ENCODE measurements at regions not wholly inside any gene's neighbourhood (a gene's known extent, or its start where the extent isn't known, plus 50 kb on each side); places are given as distances from the start of the nearest gene placed in this dataset.

DNA sequence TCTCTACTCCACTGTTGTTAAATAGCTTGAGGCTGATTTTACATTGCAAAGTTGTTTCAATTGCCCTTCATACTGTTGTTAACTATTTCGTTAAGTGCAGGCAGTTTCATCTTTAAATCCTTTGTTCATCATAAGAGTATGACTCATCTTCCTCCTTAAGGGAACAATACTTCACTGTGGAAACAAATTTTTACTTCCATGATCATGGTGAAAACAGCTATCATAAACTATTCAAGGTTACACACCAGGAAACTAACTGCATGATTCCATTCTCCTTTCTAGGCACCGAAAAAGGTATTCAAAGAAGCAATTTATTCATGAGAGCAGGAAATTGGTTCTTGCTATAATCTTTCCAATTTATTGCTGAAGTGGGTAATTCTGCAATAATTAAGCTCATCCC is 593.2 kb downstream of the LRRIQ3 start:
- intact Hi-C loops (cut with DNase I) = no loop called here
- 14 to 55% methylated on average over 2 of the region's 2 CpGs for WGBS, 2 donors

DNA sequence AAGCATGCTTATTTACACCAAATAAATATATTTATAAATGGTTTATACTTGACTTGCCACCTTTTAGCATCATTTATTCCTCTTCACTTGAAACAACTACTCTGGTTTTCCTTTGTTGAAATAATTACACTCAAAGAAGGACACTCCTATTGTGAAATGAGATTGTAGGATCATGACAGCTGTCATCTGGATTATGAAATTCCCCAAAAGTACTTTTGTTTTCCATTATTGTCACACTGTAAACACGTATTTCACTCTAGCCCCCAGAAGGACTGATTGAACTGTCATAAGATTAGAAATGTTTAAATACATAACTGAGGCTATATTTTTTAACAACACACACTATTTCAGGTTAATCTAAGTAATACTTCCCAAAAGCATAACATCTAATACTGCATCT is 593.8 kb downstream of the LRRIQ3 start:
- no peak overlapping the region for H3K4me3 ChIP-seq
- no peak overlapping the region for H3K27ac ChIP-seq
- intact Hi-C loops (cut with DNase I) = no loop called here
- H3K9me3 ChIP-seq = no peaks in the 10 kb centered on the region
- no peaks in the 10 kb centered on the region for H3K36me3 ChIP-seq
- TF ChIP-seq POLR2A (IDR thresholded peaks at IDR 0.05) (no peak), EP300 (IDR thresholded peaks at IDR 0.05) (no peak), POLR2AphosphoS5 (IDR thresholded peaks at IDR 0.05) (no peak)
- TF ChIP-seq, protein P1, sequence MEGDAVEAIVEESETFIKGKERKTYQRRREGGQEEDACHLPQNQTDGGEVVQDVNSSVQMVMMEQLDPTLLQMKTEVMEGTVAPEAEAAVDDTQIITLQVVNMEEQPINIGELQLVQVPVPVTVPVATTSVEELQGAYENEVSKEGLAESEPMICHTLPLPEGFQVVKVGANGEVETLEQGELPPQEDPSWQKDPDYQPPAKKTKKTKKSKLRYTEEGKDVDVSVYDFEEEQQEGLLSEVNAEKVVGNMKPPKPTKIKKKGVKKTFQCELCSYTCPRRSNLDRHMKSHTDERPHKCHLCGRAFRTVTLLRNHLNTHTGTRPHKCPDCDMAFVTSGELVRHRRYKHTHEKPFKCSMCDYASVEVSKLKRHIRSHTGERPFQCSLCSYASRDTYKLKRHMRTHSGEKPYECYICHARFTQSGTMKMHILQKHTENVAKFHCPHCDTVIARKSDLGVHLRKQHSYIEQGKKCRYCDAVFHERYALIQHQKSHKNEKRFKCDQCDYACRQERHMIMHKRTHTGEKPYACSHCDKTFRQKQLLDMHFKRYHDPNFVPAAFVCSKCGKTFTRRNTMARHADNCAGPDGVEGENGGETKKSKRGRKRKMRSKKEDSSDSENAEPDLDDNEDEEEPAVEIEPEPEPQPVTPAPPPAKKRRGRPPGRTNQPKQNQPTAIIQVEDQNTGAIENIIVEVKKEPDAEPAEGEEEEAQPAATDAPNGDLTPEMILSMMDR (IDR thresholded peaks at IDR 0.05) = no peak
- no peaks in the 10 kb centered on the region for H3K27me3 ChIP-seq
- 6 to 54% methylated on average over 1 of the region's 1 CpG for WGBS, 2 donors
- DNase-seq = no peak
- H3K4me1 ChIP-seq = no peaks in the 10 kb centered on the region

More for the DNA sequence above, 593.2 kb downstream of the LRRIQ3 start:
- H3K9me3 ChIP-seq = no peaks in the 10 kb centered on the region
- H3K27ac ChIP-seq = no peak overlapping the region
- no peaks in the 10 kb centered on the region for H3K27me3 ChIP-seq
- H3K4me1 ChIP-seq = no peaks in the 10 kb centered on the region
- DNase-seq = no peak
- H3K36me3 ChIP-seq = no peaks in the 10 kb centered on the region
- no peak overlapping the region for H3K4me3 ChIP-seq
- TF ChIP-seq POLR2A (IDR thresholded peaks at IDR 0.05) = no peak

DNA sequence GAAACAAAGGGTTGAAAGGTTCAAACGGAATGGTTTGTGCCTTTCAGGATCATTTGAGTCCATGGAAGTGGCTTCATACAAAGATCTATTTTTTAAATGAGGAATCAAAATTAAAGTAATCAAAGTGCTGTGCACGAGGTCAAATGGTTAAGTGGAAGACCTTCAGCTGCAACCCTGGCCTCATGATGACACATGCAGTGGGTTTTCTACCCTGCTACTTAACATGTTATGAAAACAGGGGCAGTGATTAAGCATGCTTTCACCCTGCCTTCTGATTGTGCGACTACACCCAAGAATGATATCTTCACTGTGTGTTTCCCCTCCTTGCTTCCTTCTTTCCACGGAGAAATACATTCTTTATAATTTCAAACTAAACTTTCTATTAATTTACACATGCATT is 604.2 kb downstream of the LRRIQ3 start:
- Histone ChIP-seq H3K4me3 (no peak overlapping the region), H3K9me3 (no peaks in the 10 kb centered on the region), H3K27me3 (no peaks in the 10 kb centered on the region), H3K4me1 (peaks cover 0 to 12% (median 9%) of the 10 kb centered on the region in 4 donors), H3K27ac (no peak overlapping the region), H3K36me3 (no peaks in the 10 kb centered on the region)
- DNase-seq = no peak
- WGBS, 2 donors = 33 to 37% methylated on average over 4 of the region's 4 CpGs
- intact Hi-C loops (cut with DNase I) = no loop called here
- no peak for TF ChIP-seq POLR2A (IDR thresholded peaks at IDR 0.05)
- TF ChIP-seq EP300 (IDR thresholded peaks at IDR 0.05) = no peak
- TF ChIP-seq POLR2AphosphoS5 (IDR thresholded peaks at IDR 0.05) = no peak
- TF ChIP-seq, protein P1 (IDR thresholded peaks at IDR 0.05) = no peak

DNA sequence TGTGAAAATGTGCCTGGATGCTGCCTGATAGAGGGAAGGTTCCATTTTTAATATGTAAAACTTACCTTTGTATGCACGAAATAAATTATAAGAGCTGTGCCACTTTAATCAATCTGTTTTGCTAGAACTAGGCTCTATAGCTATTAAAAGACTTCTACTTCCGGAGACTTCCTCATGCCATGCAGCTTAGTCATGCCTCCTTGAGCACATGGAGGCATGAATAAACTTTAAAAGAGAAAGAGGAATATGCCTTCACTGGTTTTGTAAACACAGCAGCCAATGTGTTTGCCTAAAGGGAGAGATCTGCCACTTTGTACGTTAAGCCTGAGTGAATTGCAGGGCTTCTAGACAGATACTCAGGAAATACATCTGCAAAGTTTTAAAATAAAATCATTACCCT is 604.6 kb downstream of the LRRIQ3 start:
- DNase-seq = no peak
- Histone ChIP-seq H3K4me1 (peaks cover 0 to 12% (median 9%) of the 10 kb centered on the region in 4 donors), H3K27ac (peak overlapping the region in 1 of 4 donors; percentile 5), H3K36me3 (no peaks in the 10 kb centered on the region), H3K27me3 (no peaks in the 10 kb centered on the region), H3K4me3 (peak overlapping the region in 1 of 4 donors; percentile 8), H3K9me3 (no peaks in the 10 kb centered on the region)
- intact Hi-C loops (cut with DNase I) = no loop called here
- WGBS, 2 donors = 4 to 5% methylated on average over 3 of the region's 3 CpGs
- TF ChIP-seq, protein P1 (IDR thresholded peaks at IDR 0.05) = no peak
- no peak for TF ChIP-seq POLR2A (IDR thresholded peaks at IDR 0.05)
- no peak for TF ChIP-seq POLR2AphosphoS5 (IDR thresholded peaks at IDR 0.05)
- no peak for TF ChIP-seq EP300 (IDR thresholded peaks at IDR 0.05)

DNA sequence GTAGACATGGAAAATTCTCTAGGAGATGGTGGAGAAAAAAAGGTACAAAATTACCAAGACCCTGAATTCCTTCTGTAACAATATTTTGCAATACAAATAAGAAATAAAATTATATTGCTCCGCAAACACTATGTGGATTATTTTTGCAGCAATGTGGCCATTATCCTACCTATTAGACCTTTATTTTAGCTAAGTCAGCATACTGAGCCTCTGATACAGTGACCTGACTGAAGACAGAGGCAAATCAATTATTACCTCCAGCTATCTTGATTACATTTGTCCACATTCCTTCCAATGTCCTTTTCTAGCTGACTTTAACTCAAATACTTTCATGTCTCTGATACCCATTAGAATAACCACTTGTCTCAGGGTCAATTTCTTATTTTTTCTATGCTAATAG is 610.9 kb downstream of the LRRIQ3 start:
- Histone ChIP-seq H3K27ac (no peak overlapping the region), H3K9me3 (no peaks in the 10 kb centered on the region), H3K36me3 (no peaks in the 10 kb centered on the region), H3K4me1 (no peaks in the 10 kb centered on the region), H3K27me3 (no peaks in the 10 kb centered on the region), H3K4me3 (no peak overlapping the region)
- no peak for TF ChIP-seq EP300 (IDR thresholded peaks at IDR 0.05)
- TF ChIP-seq POLR2A (IDR thresholded peaks at IDR 0.05) = no peak
- TF ChIP-seq POLR2AphosphoS5 (IDR thresholded peaks at IDR 0.05) = no peak
- TF ChIP-seq, protein P1 (IDR thresholded peaks at IDR 0.05) = no peak
- DNase-seq = no peak
- intact Hi-C loops (cut with DNase I) = no loop called here
- 95 to 98% methylated on average over 1 of the region's 1 CpG for WGBS, 2 donors

Data from sigmoid colon (tissue), 6 donors.